Sigmoid colon (tissue), 6 donors: ENCODE measurements at regions not wholly inside any gene's neighbourhood (a gene's known extent, or its start where the extent isn't known, plus 50 kb on each side); places are given as distances from the start of the nearest gene placed in this dataset.

ENCODE experiments used
- DNase-seq: peaks from one replicate; pipeline ENCODE4 v3.0.0-alpha.2; 2019
- H3K27ac ChIP-seq, 4 donors: fragments of 200-600 bp; sonication (generic); one replicate each; pipeline ENCODE4 v1.5.1; 2016 to 2019; ENCODE audit warnings: mild to moderate bottlenecking in 1 of 4
- H3K27me3 ChIP-seq, 3 donors: fragments of 200-600 bp; sonication (generic); one replicate each; pipeline ENCODE4 v1.5.1; 2019; ENCODE audit warnings: mild to moderate bottlenecking in 1 of 3
- H3K36me3 ChIP-seq, 4 donors: fragments of 200-600 bp; sonication (generic); one replicate each; pipeline ENCODE4 v1.5.1; 2016 to 2019
- H3K4me1 ChIP-seq, 4 donors: fragments of 200-600 bp; sonication (generic); one replicate each; pipeline ENCODE4 v1.5.1; 2017 to 2019
- H3K4me3 ChIP-seq, 4 donors: fragments of 200-600 bp; sonication (generic); one replicate each; pipeline ENCODE4 v1.5.1; 2017 to 2019; ENCODE audit warnings: mild to moderate bottlenecking in 2 of 4, moderate library complexity in 1 of 4
- H3K9me3 ChIP-seq, 4 donors: fragments of 200-600 bp in 3 of 4; sonication (generic) in 3 of 4; one replicate each; pipeline versions ENCODE4 v1.5.1 to v1.6.1; 2013 to 2019
- CTCF ChIP-seq, 4 experiments: fragments of 450-650 bp in 3 of 4; fragments of 200-600 bp in 1 of 4; IDR thresholded peaks; one replicate each; pipeline ENCODE4 v1.5.1; 2016 to 2019; ENCODE audit warnings: antibody characterized with exemption in 4 of 4, mild to moderate bottlenecking in 3 of 4, moderate library complexity in 2 of 4
- EP300 ChIP-seq, 4 donors: sonication (generic); formaldehyde crosslinking; IDR thresholded peaks; one replicate each; pipeline ENCODE4 v1.6.1; 2017; ENCODE audit warnings: antibody characterized with exemption in 4 of 4
- POLR2A ChIP-seq, 2 donors: fragments of 450-650 bp; IDR thresholded peaks; one replicate each; pipeline ENCODE4 v1.6.1; 2016; ENCODE audit warnings: antibody characterized with exemption in 2 of 2, mild to moderate bottlenecking in 2 of 2, moderate library complexity in 2 of 2
- POLR2AphosphoS5 ChIP-seq, 4 donors: sonication (generic); formaldehyde crosslinking; IDR thresholded peaks; one replicate each; pipeline ENCODE4 v1.6.1; 2017; ENCODE audit warnings: antibody characterized with exemption in 4 of 4
- WGBS, 2 donors: extraction: QIAGEN DNeasy Blood & Tissue Kit; methylation state at CpG; one replicate each; pipeline ENCODE4 v1.1.7; 2013; 5-methylcytosine and 5-hydroxymethylcytosine counted together
- intact Hi-C: fragments of 100-400 bp; cut with DNase I; formaldehyde crosslinking; loops from one replicate; pipeline ENCODE4 v1.15.1; 2023
- donor health status: healthy with polysubstance abuse.
- donor health status: healthy.

GRCh38 chr21:35349376-35350080, 300.4 kb upstream of the RUNX1 start:
- 51 to 77% methylated on average over 9 of the region's 9 CpGs for WGBS, 2 donors
- no peak overlapping the region for H3K27ac ChIP-seq
- H3K4me3 ChIP-seq: no peak overlapping the region
- DNase-seq: no peak
- no peak for TF ChIP-seq EP300 (IDR thresholded peaks at IDR 0.05)
- TF ChIP-seq POLR2AphosphoS5 (IDR thresholded peaks at IDR 0.05): no peak
- no peak for TF ChIP-seq POLR2A (IDR thresholded peaks at IDR 0.05)
- no peak for TF ChIP-seq CTCF (IDR thresholded peaks at IDR 0.05)
- no peaks in the 10 kb centered on the region for H3K36me3 ChIP-seq
- no peaks in the 10 kb centered on the region for H3K9me3 ChIP-seq
- peaks cover 0 to 27% (median 18%) of the 10 kb centered on the region in 4 donors for H3K4me1 ChIP-seq
- H3K27me3 ChIP-seq: no peaks in the 10 kb centered on the region
- intact Hi-C loops: no loop called here

GRCh38 chr21:35348686-35349085, 299.6 kb upstream of the RUNX1 start:
- no peaks in the 10 kb centered on the region for H3K9me3 ChIP-seq
- intact Hi-C loops: no loop called here
- 10 to 50% methylated on average over 1 of the region's 1 CpG for WGBS, 2 donors
- no peaks in the 10 kb centered on the region for H3K27me3 ChIP-seq
- no peaks in the 10 kb centered on the region for H3K36me3 ChIP-seq
- TF ChIP-seq POLR2AphosphoS5 (IDR thresholded peaks at IDR 0.05) (no peak), EP300 (IDR thresholded peaks at IDR 0.05) (no peak), POLR2A (IDR thresholded peaks at IDR 0.05) (no peak), CTCF (IDR thresholded peaks at IDR 0.05) (no peak)
- peaks cover 0 to 27% (median 18%) of the 10 kb centered on the region in 4 donors for H3K4me1 ChIP-seq
- no peak overlapping the region for H3K27ac ChIP-seq
- H3K4me3 ChIP-seq: no peak overlapping the region
- no peak for DNase-seq

GRCh38 chr21:35346697-35347096, 297.6 kb upstream of the RUNX1 start:
- H3K27ac ChIP-seq: no peak overlapping the region
- no peaks in the 10 kb centered on the region for H3K36me3 ChIP-seq
- H3K4me1 ChIP-seq: peaks cover 0 to 13% (median 6%) of the 10 kb centered on the region in 4 donors
- 94 to 95% methylated on average over 4 of the region's 4 CpGs for WGBS, 2 donors
- no peak overlapping the region for H3K4me3 ChIP-seq
- no peaks in the 10 kb centered on the region for H3K9me3 ChIP-seq
- DNase-seq: no peak
- no peaks in the 10 kb centered on the region for H3K27me3 ChIP-seq
- intact Hi-C loops: no loop called here
- TF ChIP-seq POLR2AphosphoS5 (IDR thresholded peaks at IDR 0.05) (no peak), CTCF (IDR thresholded peaks at IDR 0.05) (no peak), EP300 (IDR thresholded peaks at IDR 0.05) (no peak), POLR2A (IDR thresholded peaks at IDR 0.05) (no peak)

GRCh38 chr21:35345954-35346353, 296.9 kb upstream of the RUNX1 start:
- Histone ChIP-seq H3K27me3 (no peaks in the 10 kb centered on the region), H3K4me3 (no peak overlapping the region), H3K4me1 (peaks cover 0 to 12% (median 6%) of the 10 kb centered on the region in 4 donors), H3K9me3 (no peaks in the 10 kb centered on the region), H3K27ac (no peak overlapping the region), H3K36me3 (no peaks in the 10 kb centered on the region)
- no peak for DNase-seq
- no peak for TF ChIP-seq POLR2A (IDR thresholded peaks at IDR 0.05)
- TF ChIP-seq CTCF (IDR thresholded peaks at IDR 0.05): no peak
- TF ChIP-seq EP300 (IDR thresholded peaks at IDR 0.05): no peak
- TF ChIP-seq POLR2AphosphoS5 (IDR thresholded peaks at IDR 0.05): no peak
- intact Hi-C loops: no loop called here

- intact Hi-C loops: no loop called here
- H3K9me3 ChIP-seq: no peaks in the 10 kb centered on the region
- no peak for DNase-seq
- H3K27ac ChIP-seq: no peak overlapping the region
- no peaks in the 10 kb centered on the region for H3K36me3 ChIP-seq
- no peaks in the 10 kb centered on the region for H3K27me3 ChIP-seq
- 93 to 97% methylated on average over 4 of the region's 4 CpGs for WGBS, 2 donors
- peaks cover 0 to 12% (median 6%) of the 10 kb centered on the region in 4 donors for H3K4me1 ChIP-seq
- no peak overlapping the region for H3K4me3 ChIP-seq
- TF ChIP-seq CTCF (IDR thresholded peaks at IDR 0.05) (no peak), EP300 (IDR thresholded peaks at IDR 0.05) (no peak), POLR2A (IDR thresholded peaks at IDR 0.05) (no peak), POLR2AphosphoS5 (IDR thresholded peaks at IDR 0.05) (no peak)
Measured at GRCh38 chr21:35344582-35344981, 295.5 kb upstream of the RUNX1 start.
